HCT116 (cell line): ENCODE measurements at regions not wholly inside any gene's neighbourhood (a gene's known extent, or its start where the extent isn't known, plus 50 kb on each side); places are given as distances from the start of the nearest gene placed in this dataset.

ENCODE experiments used
- ATF3 ChIP-seq: IDR thresholded peaks from 2 replicates; pipeline ENCODE4 v1.6.1; 2012
- CTCF ChIP-seq, 3 experiments: fragments of 200-600 bp in 1 of 3; sonication (generic) in 1 of 3; IDR thresholded peaks in 2 of 3; conservative IDR thresholded peaks in 1 of 3; 2 replicates each; pipeline ENCODE4 v1.5.1; 2012 to 2017; ENCODE audit warnings: low read depth in 2 of 3, low read length in 2 of 3, antibody characterized with exemption in 1 of 3, borderline replicate concordance in 1 of 3, control low read depth in 1 of 3, mild to moderate bottlenecking in 1 of 3, mixed read lengths in 1 of 3, mixed run types in 1 of 3, moderate library complexity in 1 of 3; ENCODE audit not compliant: insufficient read depth in 1 of 3
- EZH2 ChIP-seq: fragments of 200-600 bp; sonication (generic); IDR thresholded peaks from 2 replicates; pipeline ENCODE4 v1.6.1; 2017; ENCODE audit warnings: antibody characterized with exemption, mixed run types
- JUND ChIP-seq: IDR thresholded peaks from 2 replicates; pipeline ENCODE4 v1.6.1; 2012
- POLR2A ChIP-seq: IDR thresholded peaks from 2 replicates; pipeline ENCODE4 v1.7.0; 2011; ENCODE audit warnings: borderline replicate concordance; ENCODE audit not compliant: insufficient read depth, insufficient read length; ENCODE audit errors: extremely low read depth
- POLR2AphosphoS5 ChIP-seq: IDR thresholded peaks from 2 replicates; pipeline ENCODE4 v1.6.1; 2011; ENCODE audit warnings: mild to moderate bottlenecking, low read depth, low read length, moderate library complexity
- RAD21 ChIP-seq: IDR thresholded peaks from 2 replicates; pipeline ENCODE4 v1.6.1; 2012; ENCODE audit warnings: low read depth, mild to moderate bottlenecking
- REST ChIP-seq: IDR thresholded peaks from 2 replicates; pipeline ENCODE4 v1.6.1; 2012; ENCODE audit warnings: low read depth
- SRF ChIP-seq: IDR thresholded peaks from 2 replicates; pipeline ENCODE4 v1.6.1; 2012; ENCODE audit warnings: low read depth
- ZBTB33 ChIP-seq: IDR thresholded peaks from 2 replicates; pipeline ENCODE4 v1.6.1; 2011; ENCODE audit warnings: mild to moderate bottlenecking, low read length, moderate library complexity; ENCODE audit not compliant: insufficient replicate concordance; ENCODE audit errors: extremely low read depth

- TF ChIP-seq CTCF (IDR thresholded peaks at IDR 0.05 in 2 of 3, conservative IDR thresholded peaks at IDR 0.05 in 1 of 3; ENCODE audit: borderline replicate concordance in 1 of 3, insufficient read depth in 1 of 3, low read depth in 2 of 3, low read length in 2 of 3) (no peak), RAD21 (no peak), REST (no peak), EZH2 (no peak), ZBTB33 (no peak), POLR2A (no peak), SRF (no peak), POLR2AphosphoS5 (no peak), ATF3 (no peak), JUND (no peak)
These were observed 97.2 kb upstream of the SIRPG start for GRCh38 chr20:1754749-1755148.
